ENCODE measurements at regions not wholly inside any gene's neighbourhood (a gene's known extent, or its start where the extent isn't known, plus 50 kb on each side); places are given as distances from the start of the nearest gene placed in this dataset.

DNA sequence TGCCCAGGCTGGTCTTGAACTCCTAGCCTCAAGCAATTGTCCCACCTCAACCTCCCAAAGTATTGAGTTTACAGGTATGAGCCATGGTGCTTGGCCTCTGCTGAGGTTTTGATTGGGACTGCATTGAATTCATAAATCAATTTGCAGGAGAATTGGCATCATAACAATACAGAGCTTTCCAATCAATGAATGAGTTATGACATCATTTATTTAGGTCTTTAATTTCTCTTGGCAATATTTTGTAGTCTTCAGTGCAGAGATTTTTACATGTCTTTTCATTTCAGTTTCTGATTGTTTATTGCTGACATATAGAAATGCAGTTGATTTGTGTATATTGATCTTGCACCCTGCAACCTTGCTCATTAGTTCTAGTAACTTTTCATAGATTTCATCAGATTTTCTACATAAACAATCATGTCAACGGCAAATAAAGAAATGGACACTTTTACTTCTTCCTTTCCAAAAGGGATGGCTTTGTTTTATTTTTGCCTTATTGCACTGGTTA is 119.9 kb downstream of the TFCP2L1 start:
- H3K36me3 ChIP-seq, result no peaks in the 10 kb centered on the region
- peaks cover 0 to 10% (median 2%) of the 10 kb centered on the region in 4 donors for H3K4me1 ChIP-seq
- no peak for DNase-seq
- no peak overlapping the region for H3K27ac ChIP-seq
- in situ Hi-C loops (cut with MboI; ENCODE audit: low pct_ligation_motif_present in 1 of 4, low pct_unique_long_range_greater_than_20kb in 1 of 4, low sequenced_read_pairs in 3 of 4), result no loop called here
- TF ChIP-seq POLR2A (IDR thresholded peaks at IDR 0.05) (no peak), EP300 (IDR thresholded peaks at IDR 0.05; ENCODE audit: low read depth) (no peak), POLR2AphosphoS5 (IDR thresholded peaks at IDR 0.05) (no peak)
- TF ChIP-seq, protein P1, sequence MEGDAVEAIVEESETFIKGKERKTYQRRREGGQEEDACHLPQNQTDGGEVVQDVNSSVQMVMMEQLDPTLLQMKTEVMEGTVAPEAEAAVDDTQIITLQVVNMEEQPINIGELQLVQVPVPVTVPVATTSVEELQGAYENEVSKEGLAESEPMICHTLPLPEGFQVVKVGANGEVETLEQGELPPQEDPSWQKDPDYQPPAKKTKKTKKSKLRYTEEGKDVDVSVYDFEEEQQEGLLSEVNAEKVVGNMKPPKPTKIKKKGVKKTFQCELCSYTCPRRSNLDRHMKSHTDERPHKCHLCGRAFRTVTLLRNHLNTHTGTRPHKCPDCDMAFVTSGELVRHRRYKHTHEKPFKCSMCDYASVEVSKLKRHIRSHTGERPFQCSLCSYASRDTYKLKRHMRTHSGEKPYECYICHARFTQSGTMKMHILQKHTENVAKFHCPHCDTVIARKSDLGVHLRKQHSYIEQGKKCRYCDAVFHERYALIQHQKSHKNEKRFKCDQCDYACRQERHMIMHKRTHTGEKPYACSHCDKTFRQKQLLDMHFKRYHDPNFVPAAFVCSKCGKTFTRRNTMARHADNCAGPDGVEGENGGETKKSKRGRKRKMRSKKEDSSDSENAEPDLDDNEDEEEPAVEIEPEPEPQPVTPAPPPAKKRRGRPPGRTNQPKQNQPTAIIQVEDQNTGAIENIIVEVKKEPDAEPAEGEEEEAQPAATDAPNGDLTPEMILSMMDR (IDR thresholded peaks at IDR 0.05), result no peak
- no peaks in the 10 kb centered on the region for H3K27me3 ChIP-seq
- H3K9me3 ChIP-seq, result peaks cover 0 to 8% of the 10 kb centered on the region in 2 donors
- intact Hi-C loops (cut with DNase I; ENCODE audit: low total_unique reads), result no loop called here
- H3K4me3 ChIP-seq, result no peak overlapping the region
- 70 to 83% methylated on average over 1 of the region's 1 CpG for WGBS, 2 donors (ENCODE audit: low coverage in 1 of 2)

Small RNAs in the stretch of these regions (small RNA-seq; reads per million reads assigned to genes)
- gene RF00019, result 0 reads per million in 4 donors
